NT2/D1 (cell line): ENCODE measurements at regions not wholly inside any gene's neighbourhood (a gene's known extent, or its start where the extent isn't known, plus 50 kb on each side); places are given as distances from the start of the nearest gene placed in this dataset.

ENCODE experiments used
- SUZ12 ChIP-seq: IDR thresholded peaks from 2 replicates; pipeline ENCODE4 v1.6.1; 2011; ENCODE audit not compliant: insufficient read length, insufficient read depth; ENCODE audit errors: extremely low read depth
- YY1 ChIP-seq: IDR thresholded peaks from 2 replicates; pipeline ENCODE4 v1.6.1; 2011; ENCODE audit not compliant: insufficient read length, insufficient read depth
- ZNF274 ChIP-seq: IDR thresholded peaks from 2 replicates; pipeline ENCODE4 v1.6.1; 2011; ENCODE audit warnings: mild to moderate bottlenecking, low read depth, low read length

GRCh38 chr12:131408036-131408365, 302.9 kb upstream of the SFSWAP start:
- no peak for TF ChIP-seq YY1
- no peak for TF ChIP-seq ZNF274
- no peak for TF ChIP-seq SUZ12
